SH-SY5Y (cell line): ENCODE measurements at regions not wholly inside any gene's neighbourhood (a gene's known extent, or its start where the extent isn't known, plus 50 kb on each side); places are given as distances from the start of the nearest gene placed in this dataset.

ENCODE experiments used
- GATA2 ChIP-seq: IDR thresholded peaks from 2 replicates; pipeline ENCODE4 v1.6.1; 2011; ENCODE audit warnings: mild to moderate bottlenecking, low read depth, low read length
- GATA3 ChIP-seq: IDR thresholded peaks from 2 replicates; pipeline ENCODE4 v1.6.1; 2011; ENCODE audit warnings: low read depth, mild to moderate bottlenecking, low read length, moderate library complexity

DNA sequence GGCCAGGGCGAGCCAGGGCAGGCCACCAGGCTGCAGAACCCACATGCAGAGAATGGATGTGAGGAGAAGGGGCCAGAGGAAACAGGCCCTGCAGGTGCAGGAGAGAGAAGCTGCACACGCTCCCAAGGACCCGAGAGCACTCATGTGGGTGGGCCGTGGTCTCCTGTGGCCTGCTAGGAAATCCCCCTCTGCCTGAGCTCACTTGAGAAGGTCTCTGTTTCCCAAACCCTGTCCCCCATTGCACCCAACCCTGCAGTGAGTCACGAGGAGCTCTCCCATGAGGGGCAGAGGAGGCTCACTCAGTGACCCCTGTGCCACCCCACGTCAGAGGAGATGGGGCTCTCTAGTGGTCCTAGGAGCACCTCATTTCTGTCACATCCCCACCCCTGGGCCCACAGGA, 111.1 kb downstream of the KLF13 start:
- no peak for TF ChIP-seq GATA2
- TF ChIP-seq GATA3, result no peak
